ENCODE measurements at regions not wholly inside any gene's neighbourhood (a gene's known extent, or its start where the extent isn't known, plus 50 kb on each side); places are given as distances from the start of the nearest gene placed in this dataset.

DNA sequence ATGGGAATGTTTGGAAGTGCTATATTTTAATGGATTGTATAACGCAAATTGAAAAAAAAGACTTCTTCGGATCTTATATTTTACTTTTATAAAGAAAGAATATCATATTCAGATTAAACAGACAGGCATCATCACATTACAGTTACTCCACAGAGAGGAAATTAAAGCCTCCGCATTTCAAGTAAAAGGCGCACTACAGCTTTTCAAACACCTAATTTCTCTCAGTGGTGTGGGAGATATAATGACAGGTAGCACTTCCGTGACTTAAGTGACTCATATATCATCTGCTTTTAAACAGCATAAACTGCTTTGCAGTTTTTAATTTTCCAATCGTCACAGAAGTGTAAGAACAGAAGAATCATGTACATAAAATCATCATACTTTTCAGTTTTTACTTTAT is 751.4 kb downstream of the FSCB start:
- no peak for TF ChIP-seq CTCF (IDR thresholded peaks at IDR 0.05)
- TF ChIP-seq EZH2 (IDR thresholded peaks at IDR 0.05; ENCODE audit: borderline replicate concordance, insufficient read depth, low read depth, low read length, poor library complexity, severe bottlenecking) = no peak

All from B cell (primary cell).